Left ventricle myocardium superior (tissue), 1 donor: ENCODE measurements at regions not wholly inside any gene's neighbourhood (a gene's known extent, or its start where the extent isn't known, plus 50 kb on each side); places are given as distances from the start of the nearest gene placed in this dataset.
"Not testable (repeated sequence)": the region's sequence is repeated elsewhere in the genome, so short reads cannot be mapped to it uniquely, and the experiment has no call there.

Source experiments
- ATAC-seq: fragments of 200-7000 bp; cut with Tn5 transposase; one replicate; pipeline ENCODE4 v1.9.1; 2020; ENCODE audit warnings: mild to moderate bottlenecking, moderate library complexity
- DNase-seq: peaks from one replicate; pipeline ENCODE4 v3.0.0-alpha.2; 2020
- intact Hi-C: fragments of 100-400 bp; cut with micrococcal nuclease; formaldehyde crosslinking; loops from one replicate; pipeline ENCODE4 v1.11.0; 2022
- donor health status: DM: no; HTN: yes; CAD: no; lungs with severe emphysema.

GRCh38 chr4:66991521-66991920, 553.8 kb downstream of the CENPC start:
- intact Hi-C loops, result no loop called here
- DNase-seq (no peak), ATAC-seq (no peak)

- intact Hi-C loops, result no loop called here
- no peak for ATAC-seq
- DNase-seq, result no peak
These were observed 570.6 kb downstream of the CENPC start for GRCh38 chr4:66974665-66975064.

DNA sequence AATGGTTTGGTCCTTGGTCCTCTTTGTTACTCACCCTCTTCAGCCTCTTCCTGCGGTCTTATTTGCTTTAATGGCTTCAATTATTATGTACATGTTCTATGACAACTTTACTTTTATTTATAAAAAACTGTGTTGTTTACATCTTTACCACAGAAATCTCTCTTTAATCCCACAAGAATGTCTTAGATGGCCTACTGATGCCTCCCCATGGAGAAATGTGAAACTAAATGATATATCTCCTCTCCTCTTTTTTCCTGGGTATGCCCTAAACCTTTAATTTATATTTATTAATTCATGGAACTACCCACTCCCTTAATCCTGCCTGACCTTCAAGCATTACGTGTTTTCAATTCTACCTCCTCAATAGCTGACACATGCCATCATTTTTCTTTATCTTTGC, 573.2 kb downstream of the CENPC start:
- DNase-seq (no peak), ATAC-seq (no peak)
- intact Hi-C loops, result no loop called here

GRCh38 chr4:66964467-66964866, 580.8 kb downstream of the CENPC start:
- intact Hi-C loops, result no loop called here
- no peak for ATAC-seq

DNA sequence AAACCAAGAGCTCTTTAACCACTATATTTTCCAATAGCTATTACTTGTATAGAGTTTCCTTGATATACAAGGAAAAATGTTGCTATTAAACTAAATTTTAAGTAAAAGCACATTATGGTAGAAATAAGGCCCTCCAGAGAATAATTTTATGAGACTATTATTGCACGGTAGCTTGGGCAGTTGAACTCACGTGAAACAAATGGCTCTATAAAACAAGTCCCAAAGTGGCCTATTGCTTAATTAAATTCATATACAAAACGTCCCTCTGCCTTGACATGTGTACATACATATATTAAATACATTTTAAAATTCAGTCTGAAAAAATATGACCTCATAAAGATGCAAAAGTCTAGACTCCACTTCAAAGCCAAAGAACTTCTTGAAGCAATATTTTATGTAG, 582.2 kb downstream of the CENPC start:
- intact Hi-C loops, result no loop called here
- ATAC-seq, result no peak
- no peak for DNase-seq

More at GRCh38 chr4:66964467-66964866, 580.8 kb downstream of the CENPC start:
- DNase-seq, result no peak

DNA sequence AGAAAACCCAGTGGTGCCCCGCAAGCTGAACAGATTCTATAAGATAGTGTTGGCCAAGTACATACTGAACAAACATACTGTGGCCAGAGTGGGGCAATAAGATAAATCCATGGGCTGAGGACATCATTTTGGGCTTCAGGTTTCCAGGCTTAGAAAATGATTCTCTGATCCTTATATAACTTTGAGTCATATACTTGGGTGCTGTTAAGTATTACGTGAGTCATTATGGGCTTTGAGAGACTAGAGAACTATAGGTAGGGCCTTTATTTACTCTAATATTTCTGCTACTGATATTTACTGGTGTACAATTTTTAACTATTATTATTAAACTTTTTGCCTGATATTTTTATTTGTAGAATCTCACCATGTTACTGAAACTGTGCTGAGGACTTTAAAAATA, 586.1 kb downstream of the CENPC start:
- ATAC-seq (no peak), DNase-seq (no peak)
- intact Hi-C loops, result no loop called here

GRCh38 chr4:66956852-66957251, 588.5 kb downstream of the CENPC start:
- intact Hi-C loops, result no loop called here
- ATAC-seq (no peak), DNase-seq (no peak)

GRCh38 chr4:66956426-66956825, 588.9 kb downstream of the CENPC start:
- no peak for DNase-seq
- intact Hi-C loops, result no loop called here
- no peak for ATAC-seq

GRCh38 chr4:66955784-66956183, 589.5 kb downstream of the CENPC start:
- ATAC-seq (no peak), DNase-seq (no peak)
- intact Hi-C loops, result no loop called here

- DNase-seq (no peak), ATAC-seq (no peak)
- intact Hi-C loops, result no loop called here
These were observed 595.9 kb downstream of the CENPC start for GRCh38 chr4:66949419-66949818.

DNA sequence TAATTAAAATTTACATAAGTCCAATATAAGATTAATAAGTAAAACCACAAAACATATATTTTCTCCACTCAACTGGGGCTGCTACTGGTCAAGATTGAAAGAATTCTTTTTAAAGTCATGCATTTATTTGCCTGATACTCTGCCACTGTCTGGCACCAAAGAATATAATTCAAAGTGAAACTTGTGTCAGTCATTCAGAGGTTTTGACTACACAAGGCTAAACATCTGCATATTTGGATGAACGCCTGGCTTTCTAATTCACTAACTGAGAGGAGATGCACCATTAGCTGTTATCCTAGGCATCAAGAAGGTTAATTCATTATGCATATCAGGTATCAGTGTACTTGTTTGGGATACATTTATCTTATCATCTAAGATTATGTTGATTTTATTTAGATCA, 598.5 kb downstream of the CENPC start:
- ATAC-seq (no peak), DNase-seq (no peak)
- intact Hi-C loops, result no loop called here

DNA sequence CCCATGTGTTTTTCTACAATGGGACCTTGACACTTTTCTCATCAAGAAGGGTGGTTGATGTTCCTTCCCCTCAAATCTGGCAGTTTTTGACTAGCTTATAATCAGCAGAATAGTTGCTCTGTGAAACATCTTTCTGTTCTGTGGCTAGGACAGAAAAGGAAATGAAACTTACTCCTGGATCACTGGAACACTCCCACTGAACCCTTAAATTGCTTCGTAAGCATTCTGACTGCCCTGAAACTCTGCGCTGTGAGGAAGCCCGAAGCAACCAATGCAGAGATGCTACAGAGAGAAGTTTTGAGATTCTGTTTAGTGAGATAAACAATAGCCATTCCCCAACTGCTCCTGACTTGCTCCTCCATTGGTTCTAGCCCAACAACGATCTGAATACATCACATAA, 602.2 kb downstream of the CENPC start:
- DNase-seq (no peak), ATAC-seq (peak; percentile 68)
- intact Hi-C loops, result no loop called here

DNA sequence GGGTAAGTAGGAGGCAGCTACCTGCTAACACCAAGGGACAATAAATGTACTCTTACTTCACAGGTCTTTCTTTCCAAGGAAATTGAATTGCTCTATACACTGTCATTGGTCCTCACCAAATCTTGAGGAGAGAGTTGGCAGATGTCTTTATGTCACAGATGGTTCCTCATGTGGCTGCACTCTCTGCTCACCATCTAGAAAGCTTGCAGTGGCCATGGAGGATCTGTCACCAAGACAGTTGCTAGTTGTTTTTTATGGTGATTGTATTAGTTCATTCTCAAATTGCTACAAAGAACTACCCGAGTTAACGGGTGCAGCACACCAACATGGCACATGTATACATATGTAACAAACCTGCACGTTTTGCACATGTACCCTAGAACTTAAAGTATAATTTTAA, 613.3 kb downstream of the CENPC start:
- DNase-seq, ATAC-seq, intact Hi-C loops: not testable (repeated sequence)

DNA sequence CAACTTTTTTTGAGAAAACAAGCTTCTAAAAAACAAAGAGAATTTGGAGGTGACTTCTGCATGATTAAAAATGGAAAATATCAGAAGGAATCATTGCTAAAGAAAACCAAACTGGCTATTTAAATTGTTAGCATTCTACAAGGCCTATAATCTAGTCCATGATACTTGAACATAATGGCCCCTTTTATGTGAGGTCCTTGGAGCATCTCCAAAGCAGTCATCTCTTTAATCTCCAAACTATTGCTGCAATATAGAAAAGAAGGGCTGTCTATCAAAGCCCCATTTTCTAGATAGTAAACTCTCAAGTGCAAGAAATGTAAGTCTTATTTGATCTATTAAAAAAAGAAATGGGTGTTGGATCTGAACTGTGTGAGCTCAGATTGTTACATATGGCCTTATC, 615.1 kb downstream of the CENPC start:
- DNase-seq (no peak), ATAC-seq (no peak)
- intact Hi-C loops, result no loop called here

DNA sequence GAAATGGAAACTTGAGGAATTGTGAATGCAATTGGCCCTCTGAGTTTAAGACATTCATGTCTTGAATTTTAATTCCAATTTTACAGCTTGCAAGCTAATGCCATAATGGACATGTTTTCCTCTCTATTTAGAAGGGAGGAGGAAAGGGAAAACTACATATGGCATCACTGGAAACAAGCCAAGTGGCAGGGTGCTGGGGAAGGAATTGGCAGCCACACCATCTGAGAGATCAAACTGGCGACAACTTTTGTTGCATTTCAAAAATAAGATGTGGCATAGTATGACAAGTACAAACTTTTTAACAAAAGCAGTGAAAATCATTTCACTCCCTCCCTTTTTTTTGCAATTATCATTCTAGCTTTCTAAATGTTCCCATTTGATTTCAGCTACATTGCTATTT, 615.6 kb downstream of the CENPC start:
- DNase-seq, result no peak
- intact Hi-C loops, result no loop called here
- ATAC-seq, result no peak

DNA sequence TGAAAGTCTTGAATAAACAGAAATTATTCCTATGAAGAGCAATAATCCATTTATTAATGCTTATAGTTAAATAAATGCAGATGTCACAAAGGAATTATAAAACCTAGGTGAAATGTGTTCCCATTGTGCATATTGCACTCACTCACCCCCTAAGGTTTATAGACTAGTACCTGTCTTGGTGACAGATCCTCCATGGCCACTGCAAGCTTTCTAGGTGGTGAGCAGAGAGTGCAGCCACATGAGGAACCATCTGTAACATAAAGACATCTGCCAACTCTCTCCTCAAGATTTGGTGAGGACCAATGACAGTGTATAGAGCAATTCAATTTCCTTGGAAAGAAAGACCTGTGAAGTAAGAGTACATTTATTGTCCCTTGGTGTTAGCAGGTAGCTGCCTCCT, 616.4 kb downstream of the CENPC start:
- ATAC-seq, intact Hi-C loops, DNase-seq: not testable (repeated sequence)

GRCh38 chr4:66927937-66928336, 617.4 kb downstream of the CENPC start:
- intact Hi-C loops, result no loop called here
- DNase-seq (no peak), ATAC-seq (no peak)

DNA sequence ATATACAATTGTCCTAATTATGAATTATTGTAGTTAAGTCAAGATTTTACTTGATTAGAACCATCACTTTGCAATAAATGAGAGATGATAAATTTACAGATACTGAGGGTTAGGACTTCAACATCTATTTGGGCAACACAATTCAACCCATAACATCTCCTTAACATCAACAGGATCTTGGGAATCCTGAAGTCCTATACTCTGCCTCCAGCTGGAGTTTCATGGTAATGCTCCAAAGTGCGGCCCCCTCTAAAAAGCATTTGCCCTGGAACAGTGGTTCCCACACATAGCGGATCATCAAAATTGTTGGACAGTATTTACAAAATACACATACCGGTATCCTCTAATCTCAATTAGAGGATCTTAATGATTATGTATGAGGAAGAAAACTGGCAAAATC, 618.6 kb downstream of the CENPC start:
- no peak for DNase-seq

GRCh38 chr4:66923081-66923865, 622.0 kb downstream of the CENPC start:
- intact Hi-C loops, result no loop called here
- ATAC-seq (no peak), DNase-seq (no peak)

More for the DNA sequence above, 618.6 kb downstream of the CENPC start:
- intact Hi-C loops, result no loop called here
- no peak for ATAC-seq

DNA sequence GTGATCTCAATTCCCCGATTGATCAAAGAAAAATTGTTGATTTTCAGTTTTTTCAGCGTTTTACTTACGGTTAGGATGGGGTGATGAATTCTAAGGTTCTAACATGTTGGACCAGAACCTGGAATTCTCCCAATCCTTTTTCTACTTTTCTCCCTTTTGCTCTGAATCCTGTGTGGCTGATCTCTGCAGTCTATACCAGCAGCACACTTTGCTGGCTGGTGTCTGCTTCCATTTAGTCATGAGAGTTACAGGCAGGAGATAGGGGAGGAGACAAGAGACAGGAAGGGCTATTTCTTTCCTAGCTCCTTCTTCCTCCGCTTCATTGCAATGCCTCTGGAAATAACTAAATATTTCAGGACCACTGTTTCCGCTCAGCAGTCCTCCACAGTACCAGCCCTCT, 623.9 kb downstream of the CENPC start:
- no peak for ATAC-seq
- DNase-seq, result no peak

DNA sequence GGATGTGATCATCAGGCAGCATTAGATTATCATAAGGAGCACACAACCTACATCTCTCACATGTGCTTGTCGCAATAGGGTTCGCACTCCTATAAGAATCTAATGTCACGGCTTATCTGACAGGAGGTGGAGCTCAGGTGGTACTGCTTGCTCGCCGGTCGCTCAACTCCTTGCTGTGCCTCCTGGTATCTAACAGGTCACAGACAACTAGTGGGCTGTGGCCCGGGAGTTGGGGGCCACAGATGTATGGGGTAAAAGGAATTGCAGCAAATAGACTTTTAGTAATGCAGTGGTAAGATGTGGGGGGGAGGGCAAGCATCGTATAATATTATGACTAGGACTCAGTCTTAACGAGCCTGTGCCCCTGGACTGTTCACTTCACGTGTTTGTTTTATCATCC, 624.8 kb downstream of the CENPC start:
- no peak for ATAC-seq
- intact Hi-C loops, result no loop called here
- no peak for DNase-seq

More for the DNA sequence above, 623.9 kb downstream of the CENPC start:
- intact Hi-C loops, result no loop called here
